ENCODE measurements at regions not wholly inside any gene's neighbourhood (a gene's known extent, or its start where the extent isn't known, plus 50 kb on each side); places are given as distances from the start of the nearest gene placed in this dataset.

DNA sequence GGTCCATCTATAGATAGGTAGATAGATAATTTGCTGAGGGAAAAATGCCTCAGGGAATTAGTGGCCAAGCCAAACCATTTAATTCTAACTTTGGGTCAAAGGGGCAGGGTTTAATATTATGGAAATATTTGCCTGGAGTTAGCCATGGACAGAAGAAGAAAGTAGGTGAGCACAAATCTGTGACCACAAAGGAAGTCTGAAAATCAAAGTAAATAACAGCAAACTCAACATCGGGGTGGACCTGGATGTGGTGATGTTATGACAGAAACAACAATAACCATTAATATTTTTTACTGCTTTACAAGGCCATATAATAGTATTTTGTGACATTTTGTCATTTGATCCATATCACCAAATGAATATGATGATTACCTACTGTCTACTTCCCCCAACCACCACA is 578.0 kb upstream of the MGAT4C start:
- Histone ChIP-seq H3K27me3 (ENCODE audit: insufficient read depth, insufficient read length) (no peaks in the 10 kb centered on the region), H3K36me3 (ENCODE audit: insufficient read depth, insufficient read length, low read length) (no peaks in the 10 kb centered on the region), H3K4me3 (ENCODE audit: insufficient read length, low read depth) (no peak overlapping the region), H3K4me1 (ENCODE audit: insufficient read depth, insufficient read length) (no peaks in the 10 kb centered on the region), H3K9ac (ENCODE audit: insufficient read length, low read depth) (no peak overlapping the region), H3K9me3 (ENCODE audit: insufficient read depth, low read length) (no peaks in the 10 kb centered on the region)
- DNase-seq (ENCODE audit: low read depth, low spot score), result no peak
- no peak for TF ChIP-seq ZNF274 (IDR thresholded peaks at IDR 0.05; ENCODE audit: low read depth, low read length)
- no peak for TF ChIP-seq SUZ12 (IDR thresholded peaks at IDR 0.05; ENCODE audit: extremely low read depth, insufficient read depth, insufficient read length)
- TF ChIP-seq YY1 (IDR thresholded peaks at IDR 0.05; ENCODE audit: insufficient read depth, insufficient read length), result no peak

DNA sequence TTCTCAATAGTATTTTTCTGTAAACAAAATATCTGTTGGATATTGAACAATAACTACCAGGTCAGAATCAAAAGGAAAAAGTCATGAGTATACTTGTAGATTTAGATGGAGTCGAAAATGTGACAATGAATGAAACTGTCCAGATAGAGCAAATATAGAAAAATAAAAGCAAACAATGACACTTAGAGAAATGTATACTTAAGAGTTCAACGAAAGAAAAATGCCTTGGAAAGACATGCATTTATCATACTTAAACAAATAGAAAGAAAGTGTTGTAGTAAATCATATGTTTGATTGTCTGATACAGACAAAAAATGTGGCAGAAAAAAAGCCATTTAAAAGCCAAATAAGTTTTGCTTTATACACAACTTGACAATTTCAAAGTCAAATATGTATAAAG is 571.2 kb upstream of the MGAT4C start:
- DNase-seq (ENCODE audit: low read depth, low spot score), result no peak
- Histone ChIP-seq H3K4me3 (ENCODE audit: insufficient read length, low read depth) (no peak overlapping the region), H3K27me3 (ENCODE audit: insufficient read depth, insufficient read length) (no peaks in the 10 kb centered on the region), H3K9me3 (ENCODE audit: insufficient read depth, low read length) (no peaks in the 10 kb centered on the region), H3K4me1 (ENCODE audit: insufficient read depth, insufficient read length) (no peaks in the 10 kb centered on the region), H3K9ac (ENCODE audit: insufficient read length, low read depth) (no peak overlapping the region), H3K36me3 (ENCODE audit: insufficient read depth, insufficient read length, low read length) (no peaks in the 10 kb centered on the region)
- no peak for TF ChIP-seq ZNF274 (IDR thresholded peaks at IDR 0.05; ENCODE audit: low read depth, low read length)
- no peak for TF ChIP-seq SUZ12 (IDR thresholded peaks at IDR 0.05; ENCODE audit: extremely low read depth, insufficient read depth, insufficient read length)
- TF ChIP-seq YY1 (IDR thresholded peaks at IDR 0.05; ENCODE audit: insufficient read depth, insufficient read length), result no peak

DNA sequence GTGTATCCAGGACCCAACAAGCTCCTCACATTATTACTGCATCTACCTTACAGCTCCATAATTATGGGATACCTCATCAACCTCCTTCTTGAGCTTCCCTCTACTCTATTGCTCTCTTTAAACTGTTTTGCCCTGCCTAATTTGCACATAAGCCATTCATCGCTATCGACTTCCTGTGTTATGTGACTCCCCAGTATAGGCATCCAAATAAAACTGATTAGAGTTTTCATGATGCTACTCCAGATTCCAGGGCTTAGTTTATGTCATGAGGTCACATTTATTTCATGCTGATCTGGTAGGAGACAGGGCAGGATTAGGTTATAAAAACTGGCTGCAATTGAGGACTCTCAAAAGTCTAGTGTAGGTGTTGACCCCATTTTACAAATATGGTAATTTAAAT is 569.9 kb upstream of the MGAT4C start:
- Histone ChIP-seq H3K36me3 (ENCODE audit: insufficient read depth, insufficient read length, low read length) (no peaks in the 10 kb centered on the region), H3K27me3 (ENCODE audit: insufficient read depth, insufficient read length) (no peaks in the 10 kb centered on the region), H3K4me3 (ENCODE audit: insufficient read length, low read depth) (no peak overlapping the region), H3K9me3 (ENCODE audit: insufficient read depth, low read length) (no peaks in the 10 kb centered on the region), H3K9ac (ENCODE audit: insufficient read length, low read depth) (no peak overlapping the region), H3K4me1 (ENCODE audit: insufficient read depth, insufficient read length) (no peaks in the 10 kb centered on the region)
- no peak for TF ChIP-seq ZNF274 (IDR thresholded peaks at IDR 0.05; ENCODE audit: low read depth, low read length)
- TF ChIP-seq SUZ12 (IDR thresholded peaks at IDR 0.05; ENCODE audit: extremely low read depth, insufficient read depth, insufficient read length), result no peak
- no peak for TF ChIP-seq YY1 (IDR thresholded peaks at IDR 0.05; ENCODE audit: insufficient read depth, insufficient read length)
- DNase-seq (ENCODE audit: low read depth, low spot score), result no peak

DNA sequence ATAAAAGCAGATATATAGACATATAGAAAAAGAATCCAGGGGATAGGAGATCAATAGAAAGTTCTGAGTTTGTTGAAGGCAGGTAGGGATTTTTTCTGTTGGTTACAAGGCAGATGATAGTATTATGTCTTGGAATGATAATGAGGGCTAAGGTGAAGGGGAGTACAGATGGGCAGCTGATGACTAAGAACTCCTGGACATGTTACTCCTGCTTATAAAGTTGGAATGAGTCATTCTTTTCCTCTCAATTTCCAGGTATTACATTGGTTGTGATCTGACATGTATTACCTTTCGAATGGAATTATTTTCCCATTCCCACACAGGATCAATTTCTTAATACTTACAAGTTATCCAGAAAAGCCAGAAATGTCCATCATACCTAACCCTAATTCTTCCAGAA is 545.2 kb upstream of the MGAT4C start:
- Histone ChIP-seq H3K4me3 (ENCODE audit: insufficient read length, low read depth) (no peak overlapping the region), H3K9me3 (ENCODE audit: insufficient read depth, low read length) (no peaks in the 10 kb centered on the region), H3K4me1 (ENCODE audit: insufficient read depth, insufficient read length) (no peaks in the 10 kb centered on the region), H3K9ac (ENCODE audit: insufficient read length, low read depth) (no peak overlapping the region), H3K27me3 (ENCODE audit: insufficient read depth, insufficient read length) (no peaks in the 10 kb centered on the region), H3K36me3 (ENCODE audit: insufficient read depth, insufficient read length, low read length) (no peaks in the 10 kb centered on the region)
- no peak for DNase-seq (ENCODE audit: low read depth, low spot score)
- TF ChIP-seq ZNF274 (IDR thresholded peaks at IDR 0.05; ENCODE audit: low read depth, low read length), result no peak
- TF ChIP-seq YY1 (IDR thresholded peaks at IDR 0.05; ENCODE audit: insufficient read depth, insufficient read length), result no peak
- TF ChIP-seq SUZ12 (IDR thresholded peaks at IDR 0.05; ENCODE audit: extremely low read depth, insufficient read depth, insufficient read length), result no peak

DNA sequence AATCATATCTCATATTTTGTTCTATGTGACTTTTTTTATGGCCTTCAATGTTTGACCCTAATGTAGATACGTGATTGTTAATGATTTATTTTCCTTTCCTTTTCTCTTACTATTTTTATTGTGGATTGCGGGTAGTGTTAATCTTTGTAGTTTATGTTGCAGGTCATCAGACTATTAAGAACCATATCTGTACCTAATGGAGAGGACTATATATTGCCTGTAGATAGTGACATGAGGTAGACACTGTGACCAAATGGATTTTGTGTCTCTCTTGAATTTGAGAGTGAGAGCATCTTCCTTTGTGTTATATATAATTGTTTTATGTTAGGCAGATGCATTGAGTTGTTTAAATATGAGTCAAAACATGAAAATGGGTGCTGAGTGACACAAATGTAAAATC is 543.4 kb upstream of the MGAT4C start:
- TF ChIP-seq YY1 (IDR thresholded peaks at IDR 0.05; ENCODE audit: insufficient read depth, insufficient read length) (no peak), SUZ12 (IDR thresholded peaks at IDR 0.05; ENCODE audit: extremely low read depth, insufficient read depth, insufficient read length) (no peak), ZNF274 (IDR thresholded peaks at IDR 0.05; ENCODE audit: low read depth, low read length) (no peak)
- H3K27me3 ChIP-seq (ENCODE audit: insufficient read depth, insufficient read length), result no peaks in the 10 kb centered on the region
- no peaks in the 10 kb centered on the region for H3K4me1 ChIP-seq (ENCODE audit: insufficient read depth, insufficient read length)
- H3K4me3 ChIP-seq (ENCODE audit: insufficient read length, low read depth), result no peak overlapping the region
- no peaks in the 10 kb centered on the region for H3K36me3 ChIP-seq (ENCODE audit: insufficient read depth, insufficient read length, low read length)
- no peak overlapping the region for H3K9ac ChIP-seq (ENCODE audit: insufficient read length, low read depth)
- H3K9me3 ChIP-seq (ENCODE audit: insufficient read depth, low read length), result no peaks in the 10 kb centered on the region
- DNase-seq (ENCODE audit: low read depth, low spot score), result no peak

DNA sequence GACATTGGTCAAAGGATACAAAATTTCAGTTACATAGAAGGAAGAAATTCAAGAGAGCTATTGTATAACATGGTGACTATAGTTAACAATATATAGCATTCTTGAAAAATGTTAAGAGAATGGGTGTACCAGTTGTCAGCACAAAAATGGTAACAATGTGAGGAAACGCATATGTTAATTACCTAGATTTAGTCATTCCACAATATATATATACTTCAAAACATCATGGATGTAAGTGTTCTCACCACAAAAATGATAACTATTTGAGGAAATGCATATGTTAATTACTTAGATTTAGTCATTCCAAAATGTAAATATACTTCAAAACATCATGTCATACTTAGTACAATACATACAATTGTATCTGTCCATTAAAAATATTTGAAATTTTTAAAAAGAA is 540.4 kb upstream of the MGAT4C start:
- H3K27me3 ChIP-seq (ENCODE audit: insufficient read depth, insufficient read length), result no peaks in the 10 kb centered on the region
- no peaks in the 10 kb centered on the region for H3K4me1 ChIP-seq (ENCODE audit: insufficient read depth, insufficient read length)
- DNase-seq (ENCODE audit: low read depth, low spot score), result no peak
- H3K9ac ChIP-seq (ENCODE audit: insufficient read length, low read depth), result no peak overlapping the region
- H3K36me3 ChIP-seq (ENCODE audit: insufficient read depth, insufficient read length, low read length), result no peaks in the 10 kb centered on the region
- no peaks in the 10 kb centered on the region for H3K9me3 ChIP-seq (ENCODE audit: insufficient read depth, low read length)
- TF ChIP-seq YY1 (IDR thresholded peaks at IDR 0.05; ENCODE audit: insufficient read depth, insufficient read length) (no peak), ZNF274 (IDR thresholded peaks at IDR 0.05; ENCODE audit: low read depth, low read length) (no peak), SUZ12 (IDR thresholded peaks at IDR 0.05; ENCODE audit: extremely low read depth, insufficient read depth, insufficient read length) (no peak)
- H3K4me3 ChIP-seq (ENCODE audit: insufficient read length, low read depth), result no peak overlapping the region

DNA sequence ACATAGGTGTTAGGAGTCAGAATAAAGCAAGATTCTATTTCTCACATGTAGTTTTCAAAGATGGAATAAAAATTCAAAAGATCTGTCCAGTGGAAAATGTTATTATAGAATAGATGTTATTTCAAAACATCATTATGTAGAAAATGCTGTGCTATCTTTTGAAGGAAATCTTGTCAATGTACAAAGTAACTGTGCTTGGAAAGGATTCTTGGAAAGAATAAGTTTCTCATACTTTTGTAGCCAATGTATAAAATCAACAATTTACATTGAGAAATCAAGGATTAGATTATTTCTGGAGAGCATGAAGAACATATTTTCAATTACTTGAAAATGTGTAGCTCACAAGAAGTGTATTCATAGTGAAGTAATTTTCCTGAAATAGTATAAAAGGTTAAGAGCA is 532.5 kb upstream of the MGAT4C start:
- Histone ChIP-seq H3K36me3 (ENCODE audit: insufficient read depth, insufficient read length, low read length) (no peaks in the 10 kb centered on the region), H3K4me3 (ENCODE audit: insufficient read length, low read depth) (no peak overlapping the region), H3K27me3 (ENCODE audit: insufficient read depth, insufficient read length) (no peaks in the 10 kb centered on the region), H3K9ac (ENCODE audit: insufficient read length, low read depth) (no peak overlapping the region), H3K4me1 (ENCODE audit: insufficient read depth, insufficient read length) (no peaks in the 10 kb centered on the region), H3K9me3 (ENCODE audit: insufficient read depth, low read length) (no peaks in the 10 kb centered on the region)
- TF ChIP-seq YY1 (IDR thresholded peaks at IDR 0.05; ENCODE audit: insufficient read depth, insufficient read length) (no peak), SUZ12 (IDR thresholded peaks at IDR 0.05; ENCODE audit: extremely low read depth, insufficient read depth, insufficient read length) (no peak), ZNF274 (IDR thresholded peaks at IDR 0.05; ENCODE audit: low read depth, low read length) (no peak)
- no peak for DNase-seq (ENCODE audit: low read depth, low spot score)

DNA sequence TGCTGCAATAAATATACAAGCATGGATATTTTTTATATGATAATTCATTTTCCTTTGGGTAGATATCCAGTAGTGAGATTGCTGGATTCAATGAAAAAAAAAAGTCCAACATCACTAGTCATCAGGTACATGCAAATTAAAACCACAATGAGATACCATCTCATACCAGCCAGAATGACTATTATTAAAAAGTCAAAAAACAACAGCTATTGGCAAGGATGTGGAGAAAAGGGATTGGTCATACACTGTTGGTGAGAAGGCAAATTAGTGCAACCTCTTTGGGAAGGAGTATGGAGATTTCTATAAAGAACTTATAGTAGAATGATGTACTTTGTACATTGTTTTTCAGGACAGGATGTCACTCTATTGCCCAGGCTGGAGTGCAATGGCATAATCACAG is 531.2 kb upstream of the MGAT4C start:
- Histone ChIP-seq H3K4me1 (ENCODE audit: insufficient read depth, insufficient read length) (no peaks in the 10 kb centered on the region), H3K27me3 (ENCODE audit: insufficient read depth, insufficient read length) (no peaks in the 10 kb centered on the region), H3K9me3 (ENCODE audit: insufficient read depth, low read length) (no peaks in the 10 kb centered on the region), H3K36me3 (ENCODE audit: insufficient read depth, insufficient read length, low read length) (no peaks in the 10 kb centered on the region), H3K4me3 (ENCODE audit: insufficient read length, low read depth) (no peak overlapping the region), H3K9ac (ENCODE audit: insufficient read length, low read depth) (no peak overlapping the region)
- TF ChIP-seq YY1 (IDR thresholded peaks at IDR 0.05; ENCODE audit: insufficient read depth, insufficient read length), result no peak
- TF ChIP-seq SUZ12 (IDR thresholded peaks at IDR 0.05; ENCODE audit: extremely low read depth, insufficient read depth, insufficient read length), result no peak
- TF ChIP-seq ZNF274 (IDR thresholded peaks at IDR 0.05; ENCODE audit: low read depth, low read length), result no peak
- no peak for DNase-seq (ENCODE audit: low read depth, low spot score)
